ENCODE measurements at regions not wholly inside any gene's neighbourhood (a gene's known extent, or its start where the extent isn't known, plus 50 kb on each side); places are given as distances from the start of the nearest gene placed in this dataset.

GRCh38 chr15:93476491-93477177 is 387.6 kb upstream of the RGMA start:
- TF ChIP-seq SMAD3 (CRISPR knock-in tag; IDR thresholded peaks at IDR 0.05; ENCODE audit: borderline replicate concordance): no peak
- no peak for TF ChIP-seq CTCF (IDR thresholded peaks at IDR 0.05)
- no peak for TF ChIP-seq PRDM15 (CRISPR knock-in tag; IDR thresholded peaks at IDR 0.05)
- TF ChIP-seq IRF1 (CRISPR knock-in tag; IDR thresholded peaks at IDR 0.05): no peak
